Osteoblast (primary cell): ENCODE measurements at regions not wholly inside any gene's neighbourhood (a gene's known extent, or its start where the extent isn't known, plus 50 kb on each side); places are given as distances from the start of the nearest gene placed in this dataset.

Source experiments
- DNase-seq: peaks from one replicate; pipeline ENCODE4 v3.0.0; 2011; ENCODE audit warnings: low spot score, mixed read lengths; ENCODE audit not compliant: insufficient read length; ENCODE audit errors: missing footprints
- H2AFZ ChIP-seq: 2 replicates; pipeline ENCODE4 v1.6.0; 2011; ENCODE audit warnings: mild to moderate bottlenecking, low read length
- H3K27ac ChIP-seq: 2 replicates; pipeline ENCODE4 v1.5.1; 2011; ENCODE audit warnings: mild to moderate bottlenecking, low read depth, low read length, moderate library complexity
- H3K27me3 ChIP-seq: 2 replicates; pipeline ENCODE4 v1.6.0; 2012; ENCODE audit warnings: mild to moderate bottlenecking, control low read depth, inconsistent platforms, low read length, moderate library complexity; ENCODE audit not compliant: insufficient read depth
- H3K36me3 ChIP-seq: 2 replicates; pipeline ENCODE4 v1.5.1; 2011; ENCODE audit warnings: mild to moderate bottlenecking, low read length, control low read depth, moderate library complexity; ENCODE audit not compliant: insufficient read depth
- H3K4me1 ChIP-seq: 2 replicates; pipeline ENCODE4 v1.5.1; 2011; ENCODE audit warnings: mild to moderate bottlenecking, low read length, control low read depth, moderate library complexity; ENCODE audit not compliant: insufficient read depth
- H3K4me2 ChIP-seq: 2 replicates; pipeline ENCODE4 v1.6.0; 2011; ENCODE audit warnings: mild to moderate bottlenecking, low read length; ENCODE audit not compliant: insufficient read depth
- H3K4me3 ChIP-seq: fragments of 200-600 bp; sonication (generic); 3 replicates; pipeline ENCODE4 v1.5.1; 2012; ENCODE audit warnings: mild to moderate bottlenecking, low read length, inconsistent platforms; ENCODE audit not compliant: insufficient read depth
- H3K79me2 ChIP-seq: 2 replicates; pipeline ENCODE4 v1.6.0; 2012; ENCODE audit warnings: mild to moderate bottlenecking, low read length, control low read depth, inconsistent platforms; ENCODE audit not compliant: insufficient read depth
- H3K9me3 ChIP-seq: 2 replicates; pipeline ENCODE4 v1.5.1; 2011; ENCODE audit warnings: low read depth, low read length, control low read depth
- H4K20me1 ChIP-seq: 2 replicates; pipeline ENCODE4 v1.6.0; 2012; ENCODE audit warnings: mild to moderate bottlenecking, low read length, control low read depth; ENCODE audit not compliant: insufficient read depth
- TF ChIP-seq, protein P1 (sequence below): IDR thresholded peaks from 2 replicates; pipeline ENCODE4 v1.5.1; 2011; ENCODE audit warnings: mild to moderate bottlenecking, low read depth, low read length, moderate library complexity; ENCODE audit errors: extremely low read depth

DNA sequence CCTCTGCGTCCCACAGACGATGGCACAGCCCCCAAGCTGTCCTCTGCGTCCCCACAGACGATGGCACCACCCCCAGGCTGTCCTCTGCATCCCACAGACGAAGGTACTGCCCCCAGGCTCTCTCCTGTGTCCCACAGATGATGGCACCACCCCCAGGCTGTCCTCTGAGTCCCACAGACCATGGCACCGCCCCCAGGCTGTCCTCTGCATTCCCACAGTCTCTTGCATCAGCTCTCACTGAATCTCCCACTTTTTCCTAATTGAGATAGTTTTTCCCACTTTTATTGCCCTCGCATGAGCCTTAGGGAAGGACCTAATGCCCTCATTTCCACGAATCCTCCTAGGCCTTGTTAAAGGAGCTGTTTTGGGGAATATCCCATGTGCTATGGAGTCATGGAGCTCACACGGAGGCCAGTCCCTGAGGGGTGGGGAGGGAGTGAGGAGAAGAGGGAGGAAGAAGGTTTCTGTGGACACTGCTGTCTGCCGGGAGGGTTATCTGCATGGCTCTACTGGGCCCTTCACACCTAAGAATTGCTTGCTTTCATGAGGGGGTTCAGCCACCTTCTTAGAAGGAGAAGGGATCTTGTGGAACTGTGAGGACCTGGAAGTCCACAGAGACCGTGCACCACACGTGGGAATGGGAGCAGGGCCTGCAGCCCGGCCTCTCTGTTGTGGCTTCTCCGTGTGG, 58.2 kb upstream of the PTCH1 start:
- peaks cover 4% of the 10 kb centered on the region for H3K4me1 ChIP-seq
- no peak overlapping the region for H3K4me2 ChIP-seq
- H3K27ac ChIP-seq = no peak overlapping the region
- no peaks in the 10 kb centered on the region for H4K20me1 ChIP-seq
- H2AFZ ChIP-seq = no peak overlapping the region
- H3K36me3 ChIP-seq = no peaks in the 10 kb centered on the region
- no peaks in the 10 kb centered on the region for H3K9me3 ChIP-seq
- no peak overlapping the region for H3K4me3 ChIP-seq
- H3K79me2 ChIP-seq = no peaks in the 10 kb centered on the region
- H3K27me3 ChIP-seq = peaks cover 10% of the 10 kb centered on the region
- TF ChIP-seq, protein P1, sequence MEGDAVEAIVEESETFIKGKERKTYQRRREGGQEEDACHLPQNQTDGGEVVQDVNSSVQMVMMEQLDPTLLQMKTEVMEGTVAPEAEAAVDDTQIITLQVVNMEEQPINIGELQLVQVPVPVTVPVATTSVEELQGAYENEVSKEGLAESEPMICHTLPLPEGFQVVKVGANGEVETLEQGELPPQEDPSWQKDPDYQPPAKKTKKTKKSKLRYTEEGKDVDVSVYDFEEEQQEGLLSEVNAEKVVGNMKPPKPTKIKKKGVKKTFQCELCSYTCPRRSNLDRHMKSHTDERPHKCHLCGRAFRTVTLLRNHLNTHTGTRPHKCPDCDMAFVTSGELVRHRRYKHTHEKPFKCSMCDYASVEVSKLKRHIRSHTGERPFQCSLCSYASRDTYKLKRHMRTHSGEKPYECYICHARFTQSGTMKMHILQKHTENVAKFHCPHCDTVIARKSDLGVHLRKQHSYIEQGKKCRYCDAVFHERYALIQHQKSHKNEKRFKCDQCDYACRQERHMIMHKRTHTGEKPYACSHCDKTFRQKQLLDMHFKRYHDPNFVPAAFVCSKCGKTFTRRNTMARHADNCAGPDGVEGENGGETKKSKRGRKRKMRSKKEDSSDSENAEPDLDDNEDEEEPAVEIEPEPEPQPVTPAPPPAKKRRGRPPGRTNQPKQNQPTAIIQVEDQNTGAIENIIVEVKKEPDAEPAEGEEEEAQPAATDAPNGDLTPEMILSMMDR = no peak
- DNase-seq = peak; percentile 51

DNA sequence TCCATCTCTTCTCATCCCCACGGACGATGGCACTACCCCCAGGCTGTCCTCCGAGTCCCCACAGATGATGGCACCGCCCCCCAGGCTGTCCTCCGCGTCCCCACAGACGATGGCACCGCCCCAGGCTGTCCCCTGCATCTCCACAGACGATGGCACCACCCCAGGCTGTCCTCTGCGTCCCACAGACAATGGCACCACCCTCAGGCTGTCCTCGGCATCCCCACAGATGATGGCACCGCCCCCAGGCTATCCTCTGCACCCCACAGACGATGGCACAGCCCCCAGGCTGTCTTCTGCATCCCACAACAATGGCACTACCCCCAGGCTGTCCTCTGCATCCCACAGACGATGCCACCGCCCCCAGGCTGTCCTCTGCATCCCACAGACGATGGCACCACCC, 57.4 kb upstream of the PTCH1 start:
- Histone ChIP-seq H2AFZ (no peak overlapping the region), H3K4me2 (no peak overlapping the region), H3K9me3 (no peaks in the 10 kb centered on the region), H4K20me1 (no peaks in the 10 kb centered on the region), H3K79me2 (no peaks in the 10 kb centered on the region), H3K27me3 (peaks cover 10% of the 10 kb centered on the region), H3K27ac (no peak overlapping the region), H3K4me3 (no peak overlapping the region), H3K4me1 (peaks cover 6% of the 10 kb centered on the region), H3K36me3 (no peaks in the 10 kb centered on the region)
- TF ChIP-seq, protein P1 = no peak
- no peak for DNase-seq

- H3K9me3 ChIP-seq = no peaks in the 10 kb centered on the region
- H3K4me1 ChIP-seq = peaks cover 6% of the 10 kb centered on the region
- H3K79me2 ChIP-seq = no peaks in the 10 kb centered on the region
- H2AFZ ChIP-seq = no peak overlapping the region
- H3K36me3 ChIP-seq = no peaks in the 10 kb centered on the region
- H3K27me3 ChIP-seq = peaks cover 10% of the 10 kb centered on the region
- no peak overlapping the region for H3K27ac ChIP-seq
- DNase-seq = peak; percentile 66
- H3K4me3 ChIP-seq = no peak overlapping the region
- TF ChIP-seq, protein P1 = no peak
- no peaks in the 10 kb centered on the region for H4K20me1 ChIP-seq
- no peak overlapping the region for H3K4me2 ChIP-seq
These were observed 56.7 kb upstream of the PTCH1 start for GRCh38 chr9:95573463-95573862.

DNA sequence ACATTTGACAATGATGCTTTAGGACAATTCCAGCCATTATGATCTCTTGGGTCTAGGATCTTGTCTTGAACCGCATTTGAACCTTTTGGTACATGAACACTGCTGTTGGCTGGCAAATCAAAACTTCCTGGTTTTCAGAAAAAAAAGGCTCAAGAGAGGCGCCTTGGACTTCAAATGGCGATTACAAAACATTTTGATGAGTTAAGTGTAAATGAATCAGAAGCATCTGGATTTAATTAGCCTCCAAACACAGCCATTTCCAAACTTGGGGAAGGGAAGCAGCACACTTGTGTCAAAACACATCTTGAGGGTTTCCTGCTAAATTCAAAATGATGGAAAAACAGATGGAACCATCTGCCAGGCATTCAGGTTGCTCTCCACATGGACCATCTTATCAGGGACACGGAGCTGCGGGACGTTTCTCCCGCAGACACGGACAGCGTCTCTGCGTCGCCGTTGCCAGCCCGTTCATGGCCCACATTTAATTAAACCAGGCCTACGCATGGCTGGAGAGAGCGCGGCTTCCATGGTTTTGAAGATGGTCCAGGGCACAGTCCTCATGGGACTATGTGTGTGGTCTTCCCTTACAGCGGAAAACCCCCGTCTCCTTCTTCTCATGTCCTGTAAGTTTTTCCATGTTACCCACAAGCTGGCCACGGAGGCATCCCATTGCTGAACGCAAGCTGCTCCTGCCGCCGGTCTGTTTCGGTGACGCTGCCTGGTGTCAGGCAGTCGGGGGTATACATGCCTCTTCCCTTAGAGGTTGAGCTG, 55.8 kb upstream of the PTCH1 start:
- TF ChIP-seq, protein P1 = no peak
- peaks cover 6% of the 10 kb centered on the region for H3K4me1 ChIP-seq
- H3K4me3 ChIP-seq = no peak overlapping the region
- peak; percentile 43 for DNase-seq
- H2AFZ ChIP-seq = no peak overlapping the region
- H3K79me2 ChIP-seq = no peaks in the 10 kb centered on the region
- H3K9me3 ChIP-seq = no peaks in the 10 kb centered on the region
- no peaks in the 10 kb centered on the region for H3K36me3 ChIP-seq
- peak overlapping the region; percentile 3 for H3K4me2 ChIP-seq
- H4K20me1 ChIP-seq = no peaks in the 10 kb centered on the region
- H3K27ac ChIP-seq = no peak overlapping the region
- H3K27me3 ChIP-seq = peaks cover 10% of the 10 kb centered on the region
